HFFc6 (cell line): ENCODE measurements at regions not wholly inside any gene's neighbourhood (a gene's known extent, or its start where the extent isn't known, plus 50 kb on each side); places are given as distances from the start of the nearest gene placed in this dataset.

Experiments
- DNase-seq: peaks from one replicate; pipeline ENCODE4 v3.0.0-alpha.2; 2018
- H3K27ac Mint-ChIP-seq: 2 replicates; pipeline ENCODE4 v1.8.0; 2020; ENCODE audit warnings: mild to moderate bottlenecking, mixed read lengths
- H3K27me3 Mint-ChIP-seq: 2 replicates; pipeline ENCODE4 v1.8.0; 2021; ENCODE audit warnings: mild to moderate bottlenecking, moderate library complexity, mixed read lengths; ENCODE audit not compliant: insufficient read depth
- H3K36me3 Mint-ChIP-seq: 2 replicates; pipeline ENCODE4 v1.8.0; 2021; ENCODE audit warnings: low read depth, mixed read lengths
- H3K4me1 Mint-ChIP-seq: 2 replicates; pipeline ENCODE4 v1.8.0; 2020; ENCODE audit warnings: low read depth, mixed read lengths
- H3K4me3 Mint-ChIP-seq: 2 replicates; pipeline ENCODE4 v1.8.0; 2020; ENCODE audit warnings: mild to moderate bottlenecking, moderate library complexity, mixed read lengths
- H3K9me3 Mint-ChIP-seq: 2 replicates; pipeline ENCODE4 v1.8.0; 2020; ENCODE audit warnings: mild to moderate bottlenecking, mixed read lengths
- TF ChIP-seq, protein P1 (sequence below): fragments of 200-600 bp; sonication (generic); IDR thresholded peaks from 2 replicates; pipeline ENCODE4 v1.5.0; 2021; ENCODE audit warnings: antibody characterized with exemption, mild to moderate bottlenecking

DNA sequence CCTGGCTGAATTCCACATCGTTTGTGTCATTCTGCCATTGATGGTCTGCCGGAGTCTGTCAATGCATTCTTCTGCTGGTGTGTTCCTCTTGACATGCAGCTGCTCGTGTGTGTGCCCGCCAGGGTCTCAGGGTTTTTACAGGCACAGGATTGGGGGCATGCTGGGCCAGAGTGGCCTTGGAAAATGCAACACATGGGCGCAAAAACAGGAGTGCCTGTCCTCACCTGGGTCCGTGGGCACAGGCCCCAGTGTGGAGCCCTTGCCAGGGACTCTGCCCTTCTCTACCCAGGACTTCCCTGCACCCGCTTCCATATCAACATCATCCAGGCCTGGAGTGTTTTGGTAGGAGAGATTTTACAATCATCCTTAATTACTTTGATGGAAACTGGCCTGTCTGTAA lies 340.7 kb downstream of the KIF20B start:
- Mint-ChIP-seq H3K27me3 (no peaks in the 10 kb centered on the region; the same call in 1 of the 2 replicates), H3K9me3 (peaks cover 15% of the 10 kb centered on the region; the same call in 1 of the 2 replicates), H3K4me1 (no peaks in the 10 kb centered on the region), H3K4me3 (no peak overlapping the region), H3K36me3 (no peaks in the 10 kb centered on the region), H3K27ac (no peak overlapping the region)
- DNase-seq: no peak
- TF ChIP-seq, protein P1, sequence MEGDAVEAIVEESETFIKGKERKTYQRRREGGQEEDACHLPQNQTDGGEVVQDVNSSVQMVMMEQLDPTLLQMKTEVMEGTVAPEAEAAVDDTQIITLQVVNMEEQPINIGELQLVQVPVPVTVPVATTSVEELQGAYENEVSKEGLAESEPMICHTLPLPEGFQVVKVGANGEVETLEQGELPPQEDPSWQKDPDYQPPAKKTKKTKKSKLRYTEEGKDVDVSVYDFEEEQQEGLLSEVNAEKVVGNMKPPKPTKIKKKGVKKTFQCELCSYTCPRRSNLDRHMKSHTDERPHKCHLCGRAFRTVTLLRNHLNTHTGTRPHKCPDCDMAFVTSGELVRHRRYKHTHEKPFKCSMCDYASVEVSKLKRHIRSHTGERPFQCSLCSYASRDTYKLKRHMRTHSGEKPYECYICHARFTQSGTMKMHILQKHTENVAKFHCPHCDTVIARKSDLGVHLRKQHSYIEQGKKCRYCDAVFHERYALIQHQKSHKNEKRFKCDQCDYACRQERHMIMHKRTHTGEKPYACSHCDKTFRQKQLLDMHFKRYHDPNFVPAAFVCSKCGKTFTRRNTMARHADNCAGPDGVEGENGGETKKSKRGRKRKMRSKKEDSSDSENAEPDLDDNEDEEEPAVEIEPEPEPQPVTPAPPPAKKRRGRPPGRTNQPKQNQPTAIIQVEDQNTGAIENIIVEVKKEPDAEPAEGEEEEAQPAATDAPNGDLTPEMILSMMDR: no peak

DNA sequence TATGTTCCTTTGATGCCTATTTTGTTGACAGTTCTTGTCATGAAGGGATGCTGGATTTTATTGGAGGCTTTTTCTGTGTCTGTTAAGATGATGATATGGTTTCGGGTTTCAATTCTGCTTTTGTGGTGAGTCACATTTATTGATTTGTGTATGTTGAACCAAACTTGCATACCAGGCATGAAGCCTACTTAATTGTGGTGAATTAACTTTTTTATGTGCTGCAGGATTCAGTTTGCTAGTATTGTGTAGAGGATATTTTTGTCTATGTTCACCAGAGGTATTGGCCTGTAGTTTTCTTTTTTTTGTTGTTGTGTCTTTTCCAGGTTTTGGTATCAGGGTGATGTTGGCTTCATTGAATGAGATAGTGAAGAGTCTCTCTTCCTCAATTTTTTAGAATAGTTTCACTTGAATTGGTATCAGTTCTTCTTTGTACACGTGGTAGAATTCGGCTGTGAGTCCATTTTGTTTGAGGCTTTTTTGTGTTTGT lies 345.9 kb downstream of the KIF20B start:
- TF ChIP-seq, protein P1: no peak
- no peaks in the 10 kb centered on the region for H3K27me3 Mint-ChIP-seq
- DNase-seq: no peak
- no peaks in the 10 kb centered on the region for H3K4me1 Mint-ChIP-seq
- peaks cover 39% of the 10 kb centered on the region for H3K9me3 Mint-ChIP-seq
- no peaks in the 10 kb centered on the region for H3K36me3 Mint-ChIP-seq
- no peak overlapping the region for H3K4me3 Mint-ChIP-seq
- H3K27ac Mint-ChIP-seq: no peak overlapping the region

DNA sequence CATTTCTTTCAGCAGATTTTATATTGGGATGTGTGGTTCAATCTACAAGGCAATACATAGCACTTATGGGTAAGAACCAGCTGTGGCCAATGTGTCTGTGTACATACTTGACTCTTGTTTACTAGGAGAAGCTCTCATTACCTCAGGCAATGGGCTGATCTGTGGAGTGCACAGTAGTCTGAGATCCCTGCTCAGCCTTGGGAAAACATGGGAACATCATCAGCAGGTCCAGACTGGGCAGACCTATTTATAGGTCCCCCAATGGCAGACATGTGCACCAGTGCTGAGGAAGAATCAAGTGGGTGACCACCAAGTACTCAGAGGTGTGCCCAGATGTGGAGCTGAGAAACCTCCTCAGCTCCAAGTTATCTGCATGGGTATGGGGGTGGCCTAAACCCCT lies 349.7 kb downstream of the KIF20B start:
- no peak for DNase-seq
- Mint-ChIP-seq H3K27ac (no peak overlapping the region), H3K4me1 (no peaks in the 10 kb centered on the region), H3K9me3 (peaks cover 53% of the 10 kb centered on the region), H3K36me3 (no peaks in the 10 kb centered on the region), H3K27me3 (no peaks in the 10 kb centered on the region), H3K4me3 (no peak overlapping the region)
- TF ChIP-seq, protein P1: no peak

DNA sequence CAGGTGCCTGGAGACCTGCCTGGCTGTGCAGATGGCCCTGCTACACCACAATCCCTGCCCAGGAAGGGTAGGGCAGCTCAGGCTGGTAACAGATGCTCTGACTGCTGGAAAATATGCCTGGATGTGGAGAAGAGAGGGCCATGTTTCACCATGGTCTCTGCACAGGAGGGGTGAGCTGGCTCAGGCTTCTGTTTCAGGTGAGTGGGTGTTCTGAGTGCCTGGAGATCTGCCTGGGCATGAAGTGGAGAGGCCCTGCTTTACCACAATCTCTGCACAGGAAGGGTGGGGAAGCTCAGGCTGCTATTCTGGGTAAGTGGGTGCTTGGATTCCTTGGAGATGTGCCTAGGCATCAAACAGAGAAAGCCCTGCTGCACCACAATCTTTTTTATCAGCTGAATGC lies 350.1 kb downstream of the KIF20B start:
- Mint-ChIP-seq H3K36me3 (no peaks in the 10 kb centered on the region), H3K4me3 (no peak overlapping the region), H3K27ac (no peak overlapping the region), H3K4me1 (no peaks in the 10 kb centered on the region), H3K9me3 (peaks cover 52% of the 10 kb centered on the region), H3K27me3 (no peaks in the 10 kb centered on the region)
- no peak for DNase-seq
- TF ChIP-seq, protein P1: no peak

DNA sequence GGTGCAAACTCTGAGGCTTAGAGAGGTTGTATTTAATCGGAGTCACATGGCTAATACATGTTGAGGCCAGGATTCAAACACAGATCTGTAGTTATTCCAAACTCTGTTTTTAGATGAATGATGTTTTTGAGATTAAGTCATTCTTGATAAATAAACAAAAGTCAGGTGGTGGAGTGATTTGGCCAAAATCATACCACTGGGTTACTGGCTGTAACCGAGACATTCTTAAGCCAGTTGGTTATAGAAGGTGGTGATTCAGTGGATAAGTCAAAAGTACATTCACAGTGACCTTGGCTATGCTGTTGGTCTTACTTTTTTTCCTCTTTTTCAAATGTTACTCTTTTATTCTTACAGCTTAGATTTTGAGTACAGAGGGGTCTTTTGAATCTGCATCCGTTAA lies 361.4 kb downstream of the KIF20B start:
- TF ChIP-seq, protein P1: no peak
- no peak overlapping the region for H3K4me3 Mint-ChIP-seq
- no peak overlapping the region for H3K27ac Mint-ChIP-seq
- no peaks in the 10 kb centered on the region for H3K4me1 Mint-ChIP-seq
- H3K9me3 Mint-ChIP-seq: peaks cover 32% of the 10 kb centered on the region
- no peak for DNase-seq
- H3K36me3 Mint-ChIP-seq: peaks cover 4% of the 10 kb centered on the region; the same call in 1 of the 2 replicates
- no peaks in the 10 kb centered on the region for H3K27me3 Mint-ChIP-seq

DNA sequence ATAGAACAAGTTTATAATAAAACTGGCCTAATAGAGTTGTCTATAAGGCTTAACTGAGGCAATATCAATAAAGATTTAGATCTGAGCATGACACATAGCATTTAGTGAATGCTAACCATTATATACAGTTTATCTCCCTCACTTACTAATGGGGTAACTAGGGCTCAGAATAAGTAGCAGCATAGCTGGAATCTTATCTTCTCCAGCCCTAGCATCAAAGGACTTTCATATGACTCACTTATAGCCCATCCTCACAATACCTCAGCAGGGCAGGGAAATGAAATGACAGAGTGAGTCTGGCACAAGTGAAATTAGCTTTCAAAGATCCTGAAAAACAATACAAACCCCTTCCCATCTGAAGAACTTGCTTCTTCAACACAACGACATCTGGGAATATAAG lies 362.9 kb downstream of the KIF20B start:
- H3K27me3 Mint-ChIP-seq: no peaks in the 10 kb centered on the region
- DNase-seq: no peak
- no peak overlapping the region for H3K27ac Mint-ChIP-seq
- TF ChIP-seq, protein P1: no peak
- H3K4me1 Mint-ChIP-seq: no peaks in the 10 kb centered on the region
- no peak overlapping the region for H3K4me3 Mint-ChIP-seq
- peaks cover 4% of the 10 kb centered on the region; the same call in 1 of the 2 replicates for H3K36me3 Mint-ChIP-seq
- H3K9me3 Mint-ChIP-seq: peaks cover 32% of the 10 kb centered on the region
